WTC11 (cell line): ENCODE measurements at regions not wholly inside any gene's neighbourhood (a gene's known extent, or its start where the extent isn't known, plus 50 kb on each side); places are given as distances from the start of the nearest gene placed in this dataset.

Experiments
- CREB1 ChIP-seq: sonication (generic); formaldehyde crosslinking; IDR thresholded peaks from 2 replicates; pipeline ENCODE4 v1.8.0; 2023; ENCODE audit warnings: mild to moderate bottlenecking, missing genetic modification reagents
- ETV6 ChIP-seq: sonication (generic); formaldehyde crosslinking; IDR thresholded peaks from 2 replicates; pipeline ENCODE4 v1.8.1; 2022; ENCODE audit warnings: mild to moderate bottlenecking, missing genetic modification reagents
- FOXK1 ChIP-seq: sonication (generic); formaldehyde crosslinking; IDR thresholded peaks from 2 replicates; pipeline ENCODE4 v1.8.0; 2022; ENCODE audit warnings: mild to moderate bottlenecking, moderate library complexity, missing genetic modification reagents
- SP1 ChIP-seq: sonication (generic); formaldehyde crosslinking; conservative IDR thresholded peaks from 2 replicates; pipeline ENCODE4 v1.8.1; 2022; ENCODE audit warnings: missing genetic modification reagents
- TF ChIP-seq, protein P1 (sequence below): fragments of 200-600 bp; IDR thresholded peaks from 2 replicates; pipeline ENCODE4 v1.8.0; 2022; ENCODE audit warnings: antibody characterized with exemption
- TF ChIP-seq, protein P2 (sequence below): sonication (generic); formaldehyde crosslinking; IDR thresholded peaks from 2 replicates; pipeline ENCODE4 v1.8.1; 2023; ENCODE audit warnings: mild to moderate bottlenecking, missing genetic modification reagents, moderate library complexity
- TF ChIP-seq, protein P3 (sequence below): sonication (generic); formaldehyde crosslinking; IDR thresholded peaks from 2 replicates; pipeline ENCODE4 v1.8.1; 2022; ENCODE audit warnings: mild to moderate bottlenecking, missing genetic modification reagents, moderate library complexity, borderline replicate concordance
- TF ChIP-seq, protein P4 (sequence below): sonication (generic); formaldehyde crosslinking; IDR thresholded peaks from 2 replicates; pipeline ENCODE4 v1.8.1; 2022; ENCODE audit warnings: low read depth, missing genetic modification reagents, borderline replicate concordance
- TF ChIP-seq, protein P5 (sequence below): sonication (generic); formaldehyde crosslinking; IDR thresholded peaks from 2 replicates; pipeline ENCODE4 v1.8.1; 2023; ENCODE audit warnings: mild to moderate bottlenecking, missing genetic modification reagents
- TF ChIP-seq, protein P6 (sequence below): sonication (generic); formaldehyde crosslinking; IDR thresholded peaks from 2 replicates; pipeline ENCODE4 v1.8.1; 2023; ENCODE audit warnings: mild to moderate bottlenecking, missing genetic modification reagents

DNA sequence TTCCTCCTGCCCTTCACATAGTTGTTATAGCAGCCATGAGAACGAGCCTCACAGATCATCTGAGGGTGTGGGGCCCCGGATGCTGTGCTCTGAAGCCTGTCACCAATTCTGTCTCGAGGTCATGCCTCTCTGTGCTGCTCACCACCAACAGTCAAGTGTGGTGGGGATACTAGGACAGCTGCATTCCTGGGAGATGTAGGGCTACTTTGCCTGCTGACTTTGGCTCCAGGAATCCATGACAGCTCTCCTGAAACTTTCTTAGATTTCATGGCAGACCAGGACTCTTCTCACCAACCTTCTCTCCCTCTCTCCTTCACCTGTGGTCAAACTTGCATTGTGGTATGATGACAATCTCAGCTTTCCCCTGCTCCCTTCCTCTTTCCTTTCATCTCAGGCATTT lies 395.9 kb downstream of the PSAT1 start:
- TF ChIP-seq, protein P1, sequence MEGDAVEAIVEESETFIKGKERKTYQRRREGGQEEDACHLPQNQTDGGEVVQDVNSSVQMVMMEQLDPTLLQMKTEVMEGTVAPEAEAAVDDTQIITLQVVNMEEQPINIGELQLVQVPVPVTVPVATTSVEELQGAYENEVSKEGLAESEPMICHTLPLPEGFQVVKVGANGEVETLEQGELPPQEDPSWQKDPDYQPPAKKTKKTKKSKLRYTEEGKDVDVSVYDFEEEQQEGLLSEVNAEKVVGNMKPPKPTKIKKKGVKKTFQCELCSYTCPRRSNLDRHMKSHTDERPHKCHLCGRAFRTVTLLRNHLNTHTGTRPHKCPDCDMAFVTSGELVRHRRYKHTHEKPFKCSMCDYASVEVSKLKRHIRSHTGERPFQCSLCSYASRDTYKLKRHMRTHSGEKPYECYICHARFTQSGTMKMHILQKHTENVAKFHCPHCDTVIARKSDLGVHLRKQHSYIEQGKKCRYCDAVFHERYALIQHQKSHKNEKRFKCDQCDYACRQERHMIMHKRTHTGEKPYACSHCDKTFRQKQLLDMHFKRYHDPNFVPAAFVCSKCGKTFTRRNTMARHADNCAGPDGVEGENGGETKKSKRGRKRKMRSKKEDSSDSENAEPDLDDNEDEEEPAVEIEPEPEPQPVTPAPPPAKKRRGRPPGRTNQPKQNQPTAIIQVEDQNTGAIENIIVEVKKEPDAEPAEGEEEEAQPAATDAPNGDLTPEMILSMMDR: no peak
- TF ChIP-seq FOXK1 (CRISPR knock-in tag) (no peak), ETV6 (no peak), CREB1 (CRISPR knock-in tag) (no peak), SP1 (no peak)
- TF ChIP-seq, protein P2, sequence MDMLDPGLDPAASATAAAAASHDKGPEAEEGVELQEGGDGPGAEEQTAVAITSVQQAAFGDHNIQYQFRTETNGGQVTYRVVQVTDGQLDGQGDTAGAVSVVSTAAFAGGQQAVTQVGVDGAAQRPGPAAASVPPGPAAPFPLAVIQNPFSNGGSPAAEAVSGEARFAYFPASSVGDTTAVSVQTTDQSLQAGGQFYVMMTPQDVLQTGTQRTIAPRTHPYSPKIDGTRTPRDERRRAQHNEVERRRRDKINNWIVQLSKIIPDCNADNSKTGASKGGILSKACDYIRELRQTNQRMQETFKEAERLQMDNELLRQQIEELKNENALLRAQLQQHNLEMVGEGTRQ (CRISPR knock-in tag): no peak
- TF ChIP-seq, protein P3, sequence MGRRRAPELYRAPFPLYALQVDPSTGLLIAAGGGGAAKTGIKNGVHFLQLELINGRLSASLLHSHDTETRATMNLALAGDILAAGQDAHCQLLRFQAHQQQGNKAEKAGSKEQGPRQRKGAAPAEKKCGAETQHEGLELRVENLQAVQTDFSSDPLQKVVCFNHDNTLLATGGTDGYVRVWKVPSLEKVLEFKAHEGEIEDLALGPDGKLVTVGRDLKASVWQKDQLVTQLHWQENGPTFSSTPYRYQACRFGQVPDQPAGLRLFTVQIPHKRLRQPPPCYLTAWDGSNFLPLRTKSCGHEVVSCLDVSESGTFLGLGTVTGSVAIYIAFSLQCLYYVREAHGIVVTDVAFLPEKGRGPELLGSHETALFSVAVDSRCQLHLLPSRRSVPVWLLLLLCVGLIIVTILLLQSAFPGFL: no peak
- TF ChIP-seq, protein P4, sequence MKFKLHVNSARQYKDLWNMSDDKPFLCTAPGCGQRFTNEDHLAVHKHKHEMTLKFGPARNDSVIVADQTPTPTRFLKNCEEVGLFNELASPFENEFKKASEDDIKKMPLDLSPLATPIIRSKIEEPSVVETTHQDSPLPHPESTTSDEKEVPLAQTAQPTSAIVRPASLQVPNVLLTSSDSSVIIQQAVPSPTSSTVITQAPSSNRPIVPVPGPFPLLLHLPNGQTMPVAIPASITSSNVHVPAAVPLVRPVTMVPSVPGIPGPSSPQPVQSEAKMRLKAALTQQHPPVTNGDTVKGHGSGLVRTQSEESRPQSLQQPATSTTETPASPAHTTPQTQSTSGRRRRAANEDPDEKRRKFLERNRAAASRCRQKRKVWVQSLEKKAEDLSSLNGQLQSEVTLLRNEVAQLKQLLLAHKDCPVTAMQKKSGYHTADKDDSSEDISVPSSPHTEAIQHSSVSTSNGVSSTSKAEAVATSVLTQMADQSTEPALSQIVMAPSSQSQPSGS (CRISPR knock-in tag): no peak
- TF ChIP-seq, protein P5, sequence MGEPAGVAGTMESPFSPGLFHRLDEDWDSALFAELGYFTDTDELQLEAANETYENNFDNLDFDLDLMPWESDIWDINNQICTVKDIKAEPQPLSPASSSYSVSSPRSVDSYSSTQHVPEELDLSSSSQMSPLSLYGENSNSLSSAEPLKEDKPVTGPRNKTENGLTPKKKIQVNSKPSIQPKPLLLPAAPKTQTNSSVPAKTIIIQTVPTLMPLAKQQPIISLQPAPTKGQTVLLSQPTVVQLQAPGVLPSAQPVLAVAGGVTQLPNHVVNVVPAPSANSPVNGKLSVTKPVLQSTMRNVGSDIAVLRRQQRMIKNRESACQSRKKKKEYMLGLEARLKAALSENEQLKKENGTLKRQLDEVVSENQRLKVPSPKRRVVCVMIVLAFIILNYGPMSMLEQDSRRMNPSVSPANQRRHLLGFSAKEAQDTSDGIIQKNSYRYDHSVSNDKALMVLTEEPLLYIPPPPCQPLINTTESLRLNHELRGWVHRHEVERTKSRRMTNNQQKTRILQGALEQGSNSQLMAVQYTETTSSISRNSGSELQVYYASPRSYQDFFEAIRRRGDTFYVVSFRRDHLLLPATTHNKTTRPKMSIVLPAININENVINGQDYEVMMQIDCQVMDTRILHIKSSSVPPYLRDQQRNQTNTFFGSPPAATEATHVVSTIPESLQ (CRISPR knock-in tag): no peak
- TF ChIP-seq, protein P6, sequence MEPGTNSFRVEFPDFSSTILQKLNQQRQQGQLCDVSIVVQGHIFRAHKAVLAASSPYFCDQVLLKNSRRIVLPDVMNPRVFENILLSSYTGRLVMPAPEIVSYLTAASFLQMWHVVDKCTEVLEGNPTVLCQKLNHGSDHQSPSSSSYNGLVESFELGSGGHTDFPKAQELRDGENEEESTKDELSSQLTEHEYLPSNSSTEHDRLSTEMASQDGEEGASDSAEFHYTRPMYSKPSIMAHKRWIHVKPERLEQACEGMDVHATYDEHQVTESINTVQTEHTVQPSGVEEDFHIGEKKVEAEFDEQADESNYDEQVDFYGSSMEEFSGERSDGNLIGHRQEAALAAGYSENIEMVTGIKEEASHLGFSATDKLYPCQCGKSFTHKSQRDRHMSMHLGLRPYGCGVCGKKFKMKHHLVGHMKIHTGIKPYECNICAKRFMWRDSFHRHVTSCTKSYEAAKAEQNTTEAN (CRISPR knock-in tag): no peak
